ENCODE measurements at regions not wholly inside any gene's neighbourhood (a gene's known extent, or its start where the extent isn't known, plus 50 kb on each side); places are given as distances from the start of the nearest gene placed in this dataset.

- TF ChIP-seq MLLT1 (IDR thresholded peaks at IDR 0.05) = peak in 1 of 2 experiments; percentile 83; a peak in 2 of 4 replicates
- TF ChIP-seq CBFA2T3 (IDR thresholded peaks at IDR 0.05) = peak; percentile 59
- TF ChIP-seq CTBP1 (IDR thresholded peaks at IDR 0.05; ENCODE audit: borderline replicate concordance) = peak; percentile 57
- peak; percentile 77 for TF ChIP-seq MAFF (IDR thresholded peaks at IDR 0.05; ENCODE audit: low read length)
- TF ChIP-seq JUND (IDR thresholded peaks at IDR 0.05; ENCODE audit: borderline replicate concordance, low read depth, low read length) = 0 out of 2 replicates have a peak, but pooled peaks have one; percentile 74
- peak; percentile 86; the same call in 1 of the 3 replicates for TF ChIP-seq JUND (tag; IDR thresholded peaks at IDR 0.05; ENCODE audit: borderline replicate concordance, low read depth, low read length)
- TF ChIP-seq TEAD4 (IDR thresholded peaks at IDR 0.05; ENCODE audit: low read length) = peak; percentile 56; the same call in 1 of the 2 replicates
- no peak for TF ChIP-seq TEAD4 (CRISPR knock-in tag; IDR thresholded peaks at IDR 0.05; ENCODE audit: borderline replicate concordance)
- peak; percentile 73; the same call in 1 of the 2 replicates for TF ChIP-seq MYNN (IDR thresholded peaks at IDR 0.05)
- no peak for TF ChIP-seq MYNN (CRISPR knock-in tag; IDR thresholded peaks at IDR 0.05)
- TF ChIP-seq EP300 (IDR thresholded peaks at IDR 0.05; ENCODE audit: low read length) = peak; percentile 28; the same call in 1 of the 2 replicates
- no peak for TF ChIP-seq ZFX (CRISPR knock-in tag; IDR thresholded peaks at IDR 0.05)
- 0 out of 2 replicates have a peak, but pooled peaks have one; percentile 20 for TF ChIP-seq L3MBTL2 (IDR thresholded peaks at IDR 0.05)
- no peak for TF ChIP-seq TBP (optimal IDR thresholded peaks at IDR 0.05; ENCODE audit: low read depth, low read length)
- TF ChIP-seq ATF3 (IDR thresholded peaks at IDR 0.05) = peak; percentile 65
- no peak for TF ChIP-seq ATF3 (CRISPR knock-in tag; conservative IDR thresholded peaks at IDR 0.05)
- peak; percentile 87 for TF ChIP-seq EHMT2 (IDR thresholded peaks at IDR 0.05)
- TF ChIP-seq DPF2 (IDR thresholded peaks at IDR 0.05) = peak; percentile 90
- TF ChIP-seq SPI1 (IDR thresholded peaks at IDR 0.05; ENCODE audit: borderline replicate concordance, low read depth, low read length) = peak; percentile 88
- TF ChIP-seq ILF3 (IDR thresholded peaks at IDR 0.05; ENCODE audit: borderline replicate concordance) = no peak
- TF ChIP-seq GATAD2A (IDR thresholded peaks at IDR 0.05) = 0 out of 2 replicates have a peak, but pooled peaks have one; percentile 38
- peak; percentile 71 for TF ChIP-seq DACH1 (IDR thresholded peaks at IDR 0.05; ENCODE audit: partially characterized antibody)
- TF ChIP-seq HDAC2 (IDR thresholded peaks at IDR 0.05) = 0 out of 2 replicates have a peak, but pooled peaks have one; percentile 33
- TF ChIP-seq ATF1 (CRISPR knock-in tag; IDR thresholded peaks at IDR 0.05) = no peak
- TF ChIP-seq ATF1 (tag; IDR thresholded peaks at IDR 0.05) = no peak
- peak; percentile 89 for TF ChIP-seq FOSL1 (tag; conservative IDR thresholded peaks at IDR 0.05)
- TF ChIP-seq USF1 (CRISPR knock-in tag; IDR thresholded peaks at IDR 0.05) = no peak
- TF ChIP-seq MAFG (tag; conservative IDR thresholded peaks at IDR 0.05) = peak; percentile 78
- peak; percentile 83 for TF ChIP-seq ARID1B (IDR thresholded peaks at IDR 0.05)
- peak; percentile 70 for TF ChIP-seq MAFK (IDR thresholded peaks at IDR 0.05; ENCODE audit: low read length)
- no peak for TF ChIP-seq HNRNPL (IDR thresholded peaks at IDR 0.05; ENCODE audit: low read depth, low read length)
- TF ChIP-seq HDAC6 (IDR thresholded peaks at IDR 0.05; ENCODE audit: low read depth, low read length) = no peak
- TF ChIP-seq ZNF316 (IDR thresholded peaks at IDR 0.05) = peak; percentile 74
Measured at GRCh38 chr10:60662917-60663614, 115.2 kb upstream of the CDK1 start (continued).
